Vagina (tissue), 2 donors: ENCODE measurements at regions not wholly inside any gene's neighbourhood (a gene's known extent, or its start where the extent isn't known, plus 50 kb on each side); places are given as distances from the start of the nearest gene placed in this dataset.

Experiments used
- DNase-seq, 2 donors: peaks; one replicate each; pipeline ENCODE4 v3.0.0-alpha.2; 2017; ENCODE audit errors: extremely low spot score in 2 of 2
- H3K27ac ChIP-seq: fragments of 200-600 bp; sonication (generic); one replicate; pipeline ENCODE4 v1.5.1; 2019
- H3K27me3 ChIP-seq: fragments of 200-600 bp; sonication (generic); one replicate; pipeline ENCODE4 v1.5.1; 2019
- H3K36me3 ChIP-seq, 2 donors: fragments of 200-600 bp; sonication (generic); one replicate each; pipeline ENCODE4 v1.5.1; 2017 to 2019
- H3K4me1 ChIP-seq: fragments of 200-600 bp; sonication (generic); one replicate; pipeline ENCODE4 v1.5.1; 2019
- H3K4me3 ChIP-seq, 2 donors: fragments of 200-600 bp; sonication (generic); 1 replicate in 1 of 2; 2 replicates in 1 of 2; pipeline ENCODE4 v1.5.1; 2016 to 2019
- H3K9me3 ChIP-seq: fragments of 200-600 bp; sonication (generic); one replicate; pipeline ENCODE4 v1.5.1; 2019
- CTCF ChIP-seq, 3 experiments: fragments of 450-650 bp in 2 of 3; fragments of 200-600 bp in 1 of 3; sonication (generic) in 1 of 3; IDR thresholded peaks; one replicate each; pipeline ENCODE4 v1.5.1; 2017 to 2019; ENCODE audit warnings: antibody characterized with exemption in 3 of 3, mild to moderate bottlenecking in 2 of 3, moderate library complexity in 2 of 3
- POLR2A ChIP-seq, 2 donors: fragments of 450-650 bp; IDR thresholded peaks; one replicate each; pipeline ENCODE4 v1.6.1; 2017; ENCODE audit warnings: antibody characterized with exemption in 2 of 2, mild to moderate bottlenecking in 2 of 2, moderate library complexity in 2 of 2
- POLR2AphosphoS5 ChIP-seq, 2 donors: sonication (generic); formaldehyde crosslinking; IDR thresholded peaks; one replicate each; pipeline ENCODE4 v1.9.0; 2017; ENCODE audit warnings: antibody characterized with exemption in 2 of 2, mild to moderate bottlenecking in 2 of 2, low read depth in 1 of 2; ENCODE audit not compliant: insufficient read depth in 1 of 2
- intact Hi-C: fragments of 100-400 bp; cut with DNase I; formaldehyde crosslinking; loops from one replicate; pipeline ENCODE4 v1.15.1; 2023

DNA sequence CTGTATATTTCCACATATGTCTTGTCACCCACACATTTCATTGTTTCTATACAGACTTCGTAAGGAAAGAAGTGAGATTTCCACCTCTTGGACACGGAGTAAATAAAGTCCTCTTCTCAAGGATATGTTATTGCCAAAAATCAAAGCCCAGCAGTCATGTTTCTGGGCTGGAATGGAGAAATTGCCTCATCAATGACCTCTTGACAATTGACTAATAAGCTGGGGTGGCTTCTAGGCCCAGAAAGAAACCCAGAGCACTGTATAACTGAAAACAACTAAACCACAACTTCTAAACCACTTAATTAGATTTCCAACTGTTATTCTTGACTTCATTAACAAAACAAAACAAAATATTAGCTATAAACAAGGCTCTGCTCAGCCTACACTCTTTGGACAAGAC lies 56.4 kb upstream of the SLC24A5 start:
- intact Hi-C loops = no loop called here
- no peak for TF ChIP-seq POLR2A (IDR thresholded peaks at IDR 0.05)
- no peak for TF ChIP-seq CTCF (IDR thresholded peaks at IDR 0.05)
- TF ChIP-seq POLR2AphosphoS5 (IDR thresholded peaks at IDR 0.05; ENCODE audit: insufficient read depth in 1 of 2, low read depth in 1 of 2) = no peak

GRCh38 chr15:48066456-48066855 lies 54.3 kb upstream of the SLC24A5 start:
- no peak overlapping the region for H3K27ac ChIP-seq
- H3K4me3 ChIP-seq = no peak overlapping the region
- H3K9me3 ChIP-seq = no peaks in the 10 kb centered on the region
- intact Hi-C loops = no loop called here
- no peak for DNase-seq
- no peaks in the 10 kb centered on the region for H3K36me3 ChIP-seq
- H3K4me1 ChIP-seq = peaks cover 4% of the 10 kb centered on the region
- TF ChIP-seq CTCF (IDR thresholded peaks at IDR 0.05) = no peak
- no peak for TF ChIP-seq POLR2AphosphoS5 (IDR thresholded peaks at IDR 0.05; ENCODE audit: insufficient read depth in 1 of 2, low read depth in 1 of 2)
- TF ChIP-seq POLR2A (IDR thresholded peaks at IDR 0.05) = no peak
- H3K27me3 ChIP-seq = no peaks in the 10 kb centered on the region

More for the DNA sequence above, 56.4 kb upstream of the SLC24A5 start:
- peaks cover 4% of the 10 kb centered on the region for H3K4me1 ChIP-seq
- H3K27ac ChIP-seq = no peak overlapping the region
- DNase-seq = no peak
- H3K4me3 ChIP-seq = no peak overlapping the region
- no peaks in the 10 kb centered on the region for H3K27me3 ChIP-seq
- no peaks in the 10 kb centered on the region for H3K36me3 ChIP-seq
- H3K9me3 ChIP-seq = no peaks in the 10 kb centered on the region
